ENCODE measurements at regions not wholly inside any gene's neighbourhood (a gene's known extent, or its start where the extent isn't known, plus 50 kb on each side); places are given as distances from the start of the nearest gene placed in this dataset.

GRCh38 chr2:12929758-12930157, 213.0 kb downstream of the TRIB2 start:
- no peak for DNase-seq (ENCODE audit: low read depth, low spot score)

GRCh38 chr2:12930391-12930790, 213.7 kb downstream of the TRIB2 start:
- no peak for DNase-seq (ENCODE audit: low read depth, low spot score)

- no peak for DNase-seq (ENCODE audit: low read depth, low spot score)
These were observed 214.6 kb downstream of the TRIB2 start for GRCh38 chr2:12931186-12931844.

GRCh38 chr2:12932192-12932591, 215.5 kb downstream of the TRIB2 start:
- DNase-seq (ENCODE audit: low read depth, low spot score): no peak

GRCh38 chr2:12934146-12934756, 217.5 kb downstream of the TRIB2 start:
- no peak for DNase-seq (ENCODE audit: low read depth, low spot score)

GRCh38 chr2:12935222-12935621, 218.5 kb downstream of the TRIB2 start:
- no peak for DNase-seq (ENCODE audit: low read depth, low spot score)

- no peak for DNase-seq (ENCODE audit: low read depth, low spot score)
These were observed 219.1 kb downstream of the TRIB2 start for GRCh38 chr2:12935796-12936195.

- no peak for DNase-seq (ENCODE audit: low read depth, low spot score)
These were observed 224.5 kb downstream of the TRIB2 start for GRCh38 chr2:12941203-12941602.

GRCh38 chr2:12948231-12948960, 231.7 kb downstream of the TRIB2 start:
- no peak for DNase-seq (ENCODE audit: low read depth, low spot score)

- no peak for DNase-seq (ENCODE audit: low read depth, low spot score)
These were observed 232.2 kb downstream of the TRIB2 start for GRCh38 chr2:12948961-12949353.

- DNase-seq (ENCODE audit: low read depth, low spot score): no peak
These were observed 232.7 kb downstream of the TRIB2 start for GRCh38 chr2:12949406-12949805.

- DNase-seq (ENCODE audit: low read depth, low spot score): no peak
These were observed 233.4 kb downstream of the TRIB2 start for GRCh38 chr2:12950174-12950573.

- no peak for DNase-seq (ENCODE audit: low read depth, low spot score)
These were observed 234.4 kb downstream of the TRIB2 start for GRCh38 chr2:12950957-12951656.

- DNase-seq (ENCODE audit: low read depth, low spot score): no peak
These were observed 234.9 kb downstream of the TRIB2 start for GRCh38 chr2:12951657-12951973.

- no peak for DNase-seq (ENCODE audit: low read depth, low spot score)
These were observed 236.9 kb downstream of the TRIB2 start for GRCh38 chr2:12953596-12953995.

GRCh38 chr2:12955864-12956263, 239.1 kb downstream of the TRIB2 start:
- no peak for DNase-seq (ENCODE audit: low read depth, low spot score)

- no peak for DNase-seq (ENCODE audit: low read depth, low spot score)
These were observed 240.5 kb downstream of the TRIB2 start for GRCh38 chr2:12957251-12957650.

GRCh38 chr2:12959935-12960334, 243.2 kb downstream of the TRIB2 start:
- DNase-seq (ENCODE audit: low read depth, low spot score): no peak

GRCh38 chr2:12960671-12961070, 243.9 kb downstream of the TRIB2 start:
- DNase-seq (ENCODE audit: low read depth, low spot score): no peak

GRCh38 chr2:12964904-12965539, 248.3 kb downstream of the TRIB2 start:
- no peak for DNase-seq (ENCODE audit: low read depth, low spot score)

- no peak for DNase-seq (ENCODE audit: low read depth, low spot score)
These were observed 249.0 kb downstream of the TRIB2 start for GRCh38 chr2:12965540-12966269.
